ENCODE measurements at regions not wholly inside any gene's neighbourhood (a gene's known extent, or its start where the extent isn't known, plus 50 kb on each side); places are given as distances from the start of the nearest gene placed in this dataset.
A peak's percentile ranks its signal among the peaks of the same experiment; 100 is the strongest.
"Not testable (repeated sequence)": the region's sequence is repeated elsewhere in the genome, so short reads cannot be mapped to it uniquely, and the experiment has no call there.

- not testable (repeated sequence) for H3K9ac ChIP-seq (ENCODE audit: low read depth in 1 of 3, low read length in 3 of 3); H3K27me3 ChIP-seq (ENCODE audit: control insufficient read depth in 3 of 3, insufficient read depth in 3 of 3, low read length in 3 of 3); H3K9me3 ChIP-seq (ENCODE audit: control insufficient read depth in 3 of 3, low read length in 3 of 3); H3K27ac ChIP-seq (ENCODE audit: low read depth, low read length); H3K4me3 ChIP-seq (ENCODE audit: low read length in 3 of 3); H3K36me3 ChIP-seq (ENCODE audit: control insufficient read depth in 3 of 3, insufficient read depth in 3 of 3, low read length in 3 of 3)
- peaks cover 11 to 21% (median 15%) of the 10 kb centered on the region in 3 donors for H3K4me1 ChIP-seq (ENCODE audit: control insufficient read depth in 3 of 3, insufficient read depth in 3 of 3, low read length in 3 of 3)
These were observed 76.8 kb upstream of the DST start for GRCh38 chr6:56719315-56720058.

GRCh38 chr6:56718236-56718635, 75.5 kb upstream of the DST start:
- Histone ChIP-seq H3K27ac (ENCODE audit: low read depth, low read length) (no peak overlapping the region), H3K4me1 (ENCODE audit: control insufficient read depth in 3 of 3, insufficient read depth in 3 of 3, low read length in 3 of 3) (peaks cover 20 to 28% (median 22%) of the 10 kb centered on the region in 3 donors), H3K36me3 (ENCODE audit: control insufficient read depth in 3 of 3, insufficient read depth in 3 of 3, low read length in 3 of 3) (no peaks in the 10 kb centered on the region), H3K9ac (ENCODE audit: low read depth in 1 of 3, low read length in 3 of 3) (no peak overlapping the region), H3K9me3 (ENCODE audit: control insufficient read depth in 3 of 3, low read length in 3 of 3) (no peaks in the 10 kb centered on the region), H3K4me3 (ENCODE audit: low read length in 3 of 3) (no peak overlapping the region), H3K27me3 (ENCODE audit: control insufficient read depth in 3 of 3, insufficient read depth in 3 of 3, low read length in 3 of 3) (no peaks in the 10 kb centered on the region)

GRCh38 chr6:56716229-56716628, 73.5 kb upstream of the DST start:
- H3K9ac ChIP-seq (ENCODE audit: low read depth in 1 of 3, low read length in 3 of 3) = no peak overlapping the region
- H3K36me3 ChIP-seq (ENCODE audit: control insufficient read depth in 3 of 3, insufficient read depth in 3 of 3, low read length in 3 of 3) = no peaks in the 10 kb centered on the region
- H3K27ac ChIP-seq (ENCODE audit: low read depth, low read length) = no peak overlapping the region
- H3K27me3 ChIP-seq (ENCODE audit: control insufficient read depth in 3 of 3, insufficient read depth in 3 of 3, low read length in 3 of 3) = no peaks in the 10 kb centered on the region
- no peak overlapping the region for H3K4me3 ChIP-seq (ENCODE audit: low read length in 3 of 3)
- no peaks in the 10 kb centered on the region for H3K9me3 ChIP-seq (ENCODE audit: control insufficient read depth in 3 of 3, low read length in 3 of 3)
- peaks cover 24 to 32% (median 27%) of the 10 kb centered on the region in 3 donors for H3K4me1 ChIP-seq (ENCODE audit: control insufficient read depth in 3 of 3, insufficient read depth in 3 of 3, low read length in 3 of 3)

GRCh38 chr6:56715741-56716140, 73.1 kb upstream of the DST start:
- peaks cover 24 to 32% (median 27%) of the 10 kb centered on the region in 3 donors for H3K4me1 ChIP-seq (ENCODE audit: control insufficient read depth in 3 of 3, insufficient read depth in 3 of 3, low read length in 3 of 3)
- H3K36me3 ChIP-seq (ENCODE audit: control insufficient read depth in 3 of 3, insufficient read depth in 3 of 3, low read length in 3 of 3) = no peaks in the 10 kb centered on the region
- no peak overlapping the region for H3K27ac ChIP-seq (ENCODE audit: low read depth, low read length)
- no peaks in the 10 kb centered on the region for H3K9me3 ChIP-seq (ENCODE audit: control insufficient read depth in 3 of 3, low read length in 3 of 3)
- no peak overlapping the region for H3K9ac ChIP-seq (ENCODE audit: low read depth in 1 of 3, low read length in 3 of 3)
- H3K4me3 ChIP-seq (ENCODE audit: low read length in 3 of 3) = no peak overlapping the region
- H3K27me3 ChIP-seq (ENCODE audit: control insufficient read depth in 3 of 3, insufficient read depth in 3 of 3, low read length in 3 of 3) = no peaks in the 10 kb centered on the region

- Histone ChIP-seq H3K27ac (ENCODE audit: low read depth, low read length) (no peak overlapping the region), H3K4me3 (ENCODE audit: low read length in 3 of 3) (no peak overlapping the region), H3K9me3 (ENCODE audit: control insufficient read depth in 3 of 3, low read length in 3 of 3) (no peaks in the 10 kb centered on the region), H3K36me3 (ENCODE audit: control insufficient read depth in 3 of 3, insufficient read depth in 3 of 3, low read length in 3 of 3) (no peaks in the 10 kb centered on the region), H3K27me3 (ENCODE audit: control insufficient read depth in 3 of 3, insufficient read depth in 3 of 3, low read length in 3 of 3) (no peaks in the 10 kb centered on the region), H3K4me1 (ENCODE audit: control insufficient read depth in 3 of 3, insufficient read depth in 3 of 3, low read length in 3 of 3) (peaks cover 24 to 32% (median 27%) of the 10 kb centered on the region in 3 donors), H3K9ac (ENCODE audit: low read depth in 1 of 3, low read length in 3 of 3) (no peak overlapping the region)
These were observed 72.3 kb upstream of the DST start for GRCh38 chr6:56714982-56715456.

GRCh38 chr6:56714273-56714672, 71.6 kb upstream of the DST start:
- H3K4me3 ChIP-seq (ENCODE audit: low read length in 3 of 3) = no peak overlapping the region
- H3K9me3 ChIP-seq (ENCODE audit: control insufficient read depth in 3 of 3, low read length in 3 of 3) = no peaks in the 10 kb centered on the region
- H3K4me1 ChIP-seq (ENCODE audit: control insufficient read depth in 3 of 3, insufficient read depth in 3 of 3, low read length in 3 of 3) = peaks cover 24 to 35% (median 25%) of the 10 kb centered on the region in 3 donors
- no peak overlapping the region for H3K9ac ChIP-seq (ENCODE audit: low read depth in 1 of 3, low read length in 3 of 3)
- no peaks in the 10 kb centered on the region for H3K36me3 ChIP-seq (ENCODE audit: control insufficient read depth in 3 of 3, insufficient read depth in 3 of 3, low read length in 3 of 3)
- no peak overlapping the region for H3K27ac ChIP-seq (ENCODE audit: low read depth, low read length)
- H3K27me3 ChIP-seq (ENCODE audit: control insufficient read depth in 3 of 3, insufficient read depth in 3 of 3, low read length in 3 of 3) = no peaks in the 10 kb centered on the region

GRCh38 chr6:56713254-56713672, 70.6 kb upstream of the DST start:
- Histone ChIP-seq H3K4me3 (ENCODE audit: low read length in 3 of 3) (no peak overlapping the region), H3K4me1 (ENCODE audit: control insufficient read depth in 3 of 3, insufficient read depth in 3 of 3, low read length in 3 of 3) (peaks cover 24 to 35% (median 32%) of the 10 kb centered on the region in 3 donors), H3K9ac (ENCODE audit: low read depth in 1 of 3, low read length in 3 of 3) (no peak overlapping the region), H3K36me3 (ENCODE audit: control insufficient read depth in 3 of 3, insufficient read depth in 3 of 3, low read length in 3 of 3) (no peaks in the 10 kb centered on the region), H3K27me3 (ENCODE audit: control insufficient read depth in 3 of 3, insufficient read depth in 3 of 3, low read length in 3 of 3) (no peaks in the 10 kb centered on the region), H3K9me3 (ENCODE audit: control insufficient read depth in 3 of 3, low read length in 3 of 3) (no peaks in the 10 kb centered on the region), H3K27ac (ENCODE audit: low read depth, low read length) (peak overlapping the region; percentile 43)

- H3K9ac ChIP-seq (ENCODE audit: low read depth in 1 of 3, low read length in 3 of 3) = no peak overlapping the region
- H3K36me3 ChIP-seq (ENCODE audit: control insufficient read depth in 3 of 3, insufficient read depth in 3 of 3, low read length in 3 of 3) = no peaks in the 10 kb centered on the region
- H3K27ac ChIP-seq (ENCODE audit: low read depth, low read length) = no peak overlapping the region
- H3K9me3 ChIP-seq (ENCODE audit: control insufficient read depth in 3 of 3, low read length in 3 of 3) = no peaks in the 10 kb centered on the region
- no peak overlapping the region for H3K4me3 ChIP-seq (ENCODE audit: low read length in 3 of 3)
- peaks cover 24 to 35% (median 31%) of the 10 kb centered on the region in 3 donors for H3K4me1 ChIP-seq (ENCODE audit: control insufficient read depth in 3 of 3, insufficient read depth in 3 of 3, low read length in 3 of 3)
- H3K27me3 ChIP-seq (ENCODE audit: control insufficient read depth in 3 of 3, insufficient read depth in 3 of 3, low read length in 3 of 3) = no peaks in the 10 kb centered on the region
These were observed 68.3 kb upstream of the DST start for GRCh38 chr6:56710967-56711366.

GRCh38 chr6:56709650-56710049, 67.0 kb upstream of the DST start:
- Histone ChIP-seq H3K27ac (ENCODE audit: low read depth, low read length) (peak overlapping the region; percentile 5), H3K9ac (ENCODE audit: low read depth in 1 of 3, low read length in 3 of 3) (no peak overlapping the region), H3K9me3 (ENCODE audit: control insufficient read depth in 3 of 3, low read length in 3 of 3) (no peaks in the 10 kb centered on the region), H3K27me3 (ENCODE audit: control insufficient read depth in 3 of 3, insufficient read depth in 3 of 3, low read length in 3 of 3) (no peaks in the 10 kb centered on the region), H3K36me3 (ENCODE audit: control insufficient read depth in 3 of 3, insufficient read depth in 3 of 3, low read length in 3 of 3) (no peaks in the 10 kb centered on the region), H3K4me1 (ENCODE audit: control insufficient read depth in 3 of 3, insufficient read depth in 3 of 3, low read length in 3 of 3) (peaks cover 16 to 23% (median 21%) of the 10 kb centered on the region in 3 donors), H3K4me3 (ENCODE audit: low read length in 3 of 3) (no peak overlapping the region)

- H3K9me3 ChIP-seq (ENCODE audit: control insufficient read depth in 3 of 3, low read length in 3 of 3) = no peaks in the 10 kb centered on the region
- H3K27ac ChIP-seq (ENCODE audit: low read depth, low read length) = peak overlapping the region; percentile 5
- no peak overlapping the region for H3K4me3 ChIP-seq (ENCODE audit: low read length in 3 of 3)
- H3K4me1 ChIP-seq (ENCODE audit: control insufficient read depth in 3 of 3, insufficient read depth in 3 of 3, low read length in 3 of 3) = peaks cover 12 to 18% (median 17%) of the 10 kb centered on the region in 3 donors
- H3K27me3 ChIP-seq (ENCODE audit: control insufficient read depth in 3 of 3, insufficient read depth in 3 of 3, low read length in 3 of 3) = no peaks in the 10 kb centered on the region
- peak overlapping the region in 1 of 3 donors; percentile 10 for H3K9ac ChIP-seq (ENCODE audit: low read depth in 1 of 3, low read length in 3 of 3)
- no peaks in the 10 kb centered on the region for H3K36me3 ChIP-seq (ENCODE audit: control insufficient read depth in 3 of 3, insufficient read depth in 3 of 3, low read length in 3 of 3)
These were observed 66.3 kb upstream of the DST start for GRCh38 chr6:56708810-56709597.
